ENCODE measurements at regions not wholly inside any gene's neighbourhood (a gene's known extent, or its start where the extent isn't known, plus 50 kb on each side); places are given as distances from the start of the nearest gene placed in this dataset.
"Not testable (repeated sequence)": the region's sequence is repeated elsewhere in the genome, so short reads cannot be mapped to it uniquely, and the experiment has no call there.

DNA sequence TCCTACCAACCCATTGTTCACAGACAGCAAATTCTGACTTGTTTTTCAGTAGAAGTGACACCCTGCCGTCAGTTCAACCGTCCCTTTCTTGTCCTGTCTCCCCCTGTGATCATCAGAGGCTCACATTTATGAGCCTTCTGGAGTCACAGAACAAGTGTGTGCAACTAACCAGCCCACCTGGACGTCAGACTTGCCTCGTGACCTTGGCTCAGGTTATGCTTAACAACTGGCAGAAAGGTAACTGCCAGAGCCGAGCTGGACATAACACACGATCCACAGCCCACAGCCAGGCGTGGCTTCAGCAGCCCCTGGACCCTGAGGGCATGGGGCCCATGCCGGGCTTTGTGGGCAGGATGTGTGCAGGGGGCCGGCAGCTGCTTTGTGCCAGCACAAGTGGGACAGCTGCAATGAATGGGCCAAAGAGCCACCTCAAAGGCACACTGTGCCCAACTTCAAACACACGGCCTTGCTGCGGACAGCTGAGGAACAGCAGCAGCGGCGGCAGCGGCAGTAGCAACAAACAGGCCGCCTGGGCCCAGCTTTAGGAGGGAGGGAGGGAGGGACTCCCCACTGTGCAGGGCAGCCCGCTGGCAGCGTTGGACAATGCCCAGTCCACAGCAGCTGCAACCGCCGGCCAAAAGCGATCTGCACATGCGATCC lies 103.9 kb downstream of the ZBTB18 start:
- DNase-seq (ENCODE audit: low read depth): no peak
- H3K4me3 ChIP-seq (ENCODE audit: low read length): no peak overlapping the region

DNA sequence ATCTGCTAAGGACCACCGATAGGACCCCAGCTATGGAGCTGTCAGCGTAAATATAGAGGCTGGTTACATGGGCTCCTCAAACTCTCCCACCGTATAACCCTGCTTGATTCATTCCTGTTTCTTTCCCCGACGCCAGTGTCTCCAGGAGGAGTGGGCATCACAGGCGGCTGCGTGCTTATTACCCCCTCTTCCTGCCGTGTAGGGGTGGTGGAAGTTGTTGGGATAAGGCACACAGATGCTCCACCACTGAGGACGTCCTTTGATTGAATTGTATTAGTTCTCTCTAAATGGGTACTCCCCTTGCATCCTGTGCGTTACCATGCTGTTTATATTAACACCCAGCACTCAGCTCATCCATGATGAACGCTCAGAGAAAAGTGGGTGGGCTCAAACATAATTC lies 104.6 kb downstream of the ZBTB18 start:
- no peak overlapping the region for H3K4me3 ChIP-seq (ENCODE audit: low read length)
- DNase-seq (ENCODE audit: low read depth): no peak
- TF ChIP-seq, protein P1, sequence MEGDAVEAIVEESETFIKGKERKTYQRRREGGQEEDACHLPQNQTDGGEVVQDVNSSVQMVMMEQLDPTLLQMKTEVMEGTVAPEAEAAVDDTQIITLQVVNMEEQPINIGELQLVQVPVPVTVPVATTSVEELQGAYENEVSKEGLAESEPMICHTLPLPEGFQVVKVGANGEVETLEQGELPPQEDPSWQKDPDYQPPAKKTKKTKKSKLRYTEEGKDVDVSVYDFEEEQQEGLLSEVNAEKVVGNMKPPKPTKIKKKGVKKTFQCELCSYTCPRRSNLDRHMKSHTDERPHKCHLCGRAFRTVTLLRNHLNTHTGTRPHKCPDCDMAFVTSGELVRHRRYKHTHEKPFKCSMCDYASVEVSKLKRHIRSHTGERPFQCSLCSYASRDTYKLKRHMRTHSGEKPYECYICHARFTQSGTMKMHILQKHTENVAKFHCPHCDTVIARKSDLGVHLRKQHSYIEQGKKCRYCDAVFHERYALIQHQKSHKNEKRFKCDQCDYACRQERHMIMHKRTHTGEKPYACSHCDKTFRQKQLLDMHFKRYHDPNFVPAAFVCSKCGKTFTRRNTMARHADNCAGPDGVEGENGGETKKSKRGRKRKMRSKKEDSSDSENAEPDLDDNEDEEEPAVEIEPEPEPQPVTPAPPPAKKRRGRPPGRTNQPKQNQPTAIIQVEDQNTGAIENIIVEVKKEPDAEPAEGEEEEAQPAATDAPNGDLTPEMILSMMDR (IDR thresholded peaks at IDR 0.05; ENCODE audit: insufficient read depth, low read depth, low read length, missing control alignments): no peak

More for the DNA sequence above, 103.9 kb downstream of the ZBTB18 start:
- TF ChIP-seq, protein P1 (IDR thresholded peaks at IDR 0.05; ENCODE audit: insufficient read depth, low read depth, low read length, missing control alignments): no peak

DNA sequence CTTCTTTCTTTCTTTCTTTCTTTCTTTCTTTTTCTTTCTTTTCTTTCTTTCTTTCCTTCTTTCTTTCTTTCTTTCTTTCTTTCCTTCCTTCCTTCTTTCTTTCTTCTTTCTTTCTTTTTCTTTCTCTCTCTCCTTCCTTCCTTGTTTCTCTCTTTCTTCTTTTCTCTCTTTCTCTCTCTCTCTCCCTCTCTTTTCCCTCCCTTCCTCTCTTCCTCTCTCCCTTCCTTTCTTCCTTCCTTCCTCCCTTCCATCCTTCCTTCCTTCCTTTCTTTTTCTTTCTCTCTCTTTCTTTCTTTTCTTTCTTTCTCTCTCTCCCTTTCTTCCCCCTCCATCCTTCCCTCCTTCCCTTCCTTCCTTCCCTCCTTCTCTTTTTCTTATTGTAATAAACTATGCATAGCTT lies 105.5 kb downstream of the ZBTB18 start:
- not testable (repeated sequence) for DNase-seq (ENCODE audit: low read depth); H3K4me3 ChIP-seq (ENCODE audit: low read length)

DNA sequence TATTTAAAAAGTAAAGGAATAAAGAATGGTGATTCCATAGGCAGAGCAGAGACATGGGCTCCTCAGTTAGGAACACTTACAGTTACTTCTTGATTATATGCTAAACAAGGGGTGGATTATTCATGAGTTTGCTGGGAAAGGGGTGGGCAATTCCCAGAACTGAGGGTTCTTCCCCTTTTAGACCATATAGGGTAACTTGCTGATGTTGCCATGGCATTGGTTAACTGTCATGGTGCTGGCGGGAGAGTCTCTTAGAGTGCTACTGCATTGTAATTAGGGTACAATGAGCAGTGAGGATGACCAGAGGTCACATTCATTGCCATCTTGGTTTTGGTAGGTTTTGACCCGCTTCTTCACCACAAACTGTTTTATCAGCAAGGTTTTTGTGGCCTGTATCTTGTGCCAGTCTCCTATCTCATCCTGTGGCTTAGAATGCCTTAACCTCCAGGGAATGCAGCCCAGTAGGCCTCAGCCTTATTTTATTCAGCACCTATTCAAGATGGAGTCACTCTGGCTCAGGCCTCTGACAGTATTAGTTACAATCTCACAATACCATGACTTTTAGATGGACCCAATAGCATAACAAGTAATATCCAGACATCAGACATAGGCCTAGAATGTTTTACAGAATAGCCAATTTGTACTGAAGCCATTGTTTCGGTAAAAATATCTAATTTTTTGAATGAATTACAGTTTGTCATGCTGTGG lies 106.8 kb downstream of the ZBTB18 start:
- TF ChIP-seq, protein P1 (IDR thresholded peaks at IDR 0.05; ENCODE audit: insufficient read depth, low read depth, low read length, missing control alignments): no peak
- no peak overlapping the region for H3K4me3 ChIP-seq (ENCODE audit: low read length)
- no peak for DNase-seq (ENCODE audit: low read depth)

DNA sequence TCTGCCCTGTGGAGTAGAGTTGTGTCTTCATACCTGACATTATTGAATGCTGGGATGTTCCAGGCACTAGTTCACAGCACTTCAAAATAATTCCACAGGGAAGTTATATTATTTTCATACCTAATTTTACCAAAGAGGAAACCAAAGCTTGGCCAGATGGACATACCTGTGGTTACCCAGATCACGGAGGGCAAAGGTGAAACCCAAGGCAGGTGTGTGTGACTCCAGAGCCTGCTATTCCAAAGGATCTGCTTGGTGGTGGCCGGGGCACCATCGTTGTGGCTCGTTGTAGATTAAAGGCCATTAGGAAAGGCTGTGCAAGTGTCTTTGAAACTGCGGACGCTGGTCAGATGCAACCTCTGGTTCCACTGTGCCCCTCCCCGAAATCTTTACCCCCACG lies 108.6 kb downstream of the ZBTB18 start:
- no peak overlapping the region for H3K4me3 ChIP-seq (ENCODE audit: low read length)
- DNase-seq (ENCODE audit: low read depth): no peak
- TF ChIP-seq, protein P1 (IDR thresholded peaks at IDR 0.05; ENCODE audit: insufficient read depth, low read depth, low read length, missing control alignments): no peak

DNA sequence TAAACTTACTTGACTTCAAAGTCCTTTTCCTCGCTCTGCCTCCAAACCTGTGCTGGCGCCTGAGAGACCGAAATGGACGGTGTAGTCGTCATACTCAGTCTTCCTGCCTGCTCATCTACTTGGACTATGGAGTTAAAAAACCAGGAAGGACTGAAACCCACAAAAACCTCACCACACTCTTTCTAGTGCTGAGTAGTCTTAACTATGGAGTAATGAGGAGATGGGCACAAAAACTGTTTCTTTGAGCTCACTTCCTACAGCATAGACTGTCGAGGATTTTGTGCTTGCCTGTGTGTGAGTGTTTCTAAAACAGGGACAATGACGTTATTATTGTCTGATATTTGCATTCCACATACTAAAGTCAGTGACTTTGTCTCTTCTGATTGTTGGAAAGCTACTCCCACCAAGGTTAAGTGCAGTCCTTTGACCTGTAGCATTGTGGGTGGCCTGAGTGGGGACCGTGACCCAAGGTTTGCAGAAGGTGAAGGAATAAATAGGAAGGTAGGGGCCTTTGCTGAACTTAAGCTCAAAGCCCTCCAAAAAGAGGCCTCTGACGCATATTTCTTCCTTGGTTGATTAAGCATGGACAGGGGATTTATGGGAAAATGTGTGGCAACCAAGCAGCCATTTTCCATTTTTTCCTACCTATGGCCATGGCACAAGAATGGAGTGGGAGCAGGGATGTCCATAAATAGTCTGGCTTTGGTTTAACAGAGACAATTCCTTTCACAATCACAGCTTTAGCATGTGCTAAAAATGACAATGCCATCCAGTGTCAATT lies 109.6 kb downstream of the ZBTB18 start:
- TF ChIP-seq, protein P1 (IDR thresholded peaks at IDR 0.05; ENCODE audit: insufficient read depth, low read depth, low read length, missing control alignments): no peak
- DNase-seq (ENCODE audit: low read depth): no peak
- H3K4me3 ChIP-seq (ENCODE audit: low read length): no peak overlapping the region

DNA sequence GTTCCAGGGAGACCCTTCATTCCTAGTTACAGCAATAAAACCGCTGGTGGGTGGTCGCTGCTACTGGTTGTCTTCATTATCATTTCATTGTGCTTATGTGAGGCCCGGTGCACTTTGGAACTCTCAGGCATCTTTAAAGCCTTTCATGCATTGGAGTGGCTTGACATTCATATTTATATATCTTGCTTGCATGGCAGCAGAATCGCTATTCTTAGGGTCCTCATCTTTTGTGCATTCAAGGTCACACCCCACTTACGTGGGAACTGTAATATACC lies 110.1 kb downstream of the ZBTB18 start:
- H3K4me3 ChIP-seq (ENCODE audit: low read length): no peak overlapping the region
- no peak for DNase-seq (ENCODE audit: low read depth)
- TF ChIP-seq, protein P1 (IDR thresholded peaks at IDR 0.05; ENCODE audit: insufficient read depth, low read depth, low read length, missing control alignments): no peak

All from epithelial cell of esophagus (primary cell).